CD4-positive, alpha-beta T cell (primary cell): ENCODE measurements at regions not wholly inside any gene's neighbourhood (a gene's known extent, or its start where the extent isn't known, plus 50 kb on each side); places are given as distances from the start of the nearest gene placed in this dataset.

Experiments
- ATAC-seq: fragments of 200-7000 bp; cut with Tn5 transposase; one replicate; pipeline ENCODE4 v1.10.0; 2022; ENCODE audit warnings: mild to moderate bottlenecking; ENCODE audit not compliant: poor library complexity
- CTCF ChIA-PET: fragments of 350-600 bp; sonication (Branson Sonifier 250); formaldehyde crosslinking; loops from one replicate; lab custom pipeline; 2021; ENCODE audit warnings: antibody characterized with exemption, inconsistent platforms; lab: Charles Lee
- POLR2A ChIA-PET: fragments of 350-600 bp; sonication (Branson Sonifier 250); formaldehyde crosslinking; loops from one replicate; lab custom pipeline; 2021; ENCODE audit warnings: antibody characterized with exemption, inconsistent platforms; lab: Charles Lee
- DNase-seq, 14 experiments: peaks; one replicate each; pipeline ENCODE4 v3.0.0-alpha.2; 2013 to 2020; ENCODE audit warnings: mixed read lengths in 2 of 14
- H3K27ac ChIP-seq, 2 donors: one replicate each; pipeline versions ENCODE4 v1.5.1 to v1.7.0; 2013; ENCODE audit warnings: low read length in 2 of 2, low read depth in 1 of 2, mild to moderate bottlenecking in 1 of 2
- H3K27me3 ChIP-seq, 2 experiments: 1 replicate in 1 of 2; 2 replicates in 1 of 2; pipeline versions ENCODE4 v1.6.1 to v1.7.0; 2013; ENCODE audit warnings: low read length in 2 of 2, control low read depth in 1 of 2, mild to moderate bottlenecking in 1 of 2, moderate library complexity in 1 of 2; ENCODE audit not compliant: insufficient read depth in 2 of 2, control insufficient read depth in 1 of 2
- H3K36me3 ChIP-seq: one replicate; pipeline ENCODE4 v1.6.1; 2013; ENCODE audit warnings: low read length, control low read depth; ENCODE audit not compliant: insufficient read depth
- H3K4me1 ChIP-seq: one replicate; pipeline ENCODE4 v1.6.1; 2013; ENCODE audit warnings: low read length, control low read depth; ENCODE audit not compliant: insufficient read depth
- H3K4me3 ChIP-seq: one replicate; pipeline ENCODE4 v1.5.1; 2013; ENCODE audit warnings: mild to moderate bottlenecking, low read length, moderate library complexity
- H3K9me3 ChIP-seq, 2 experiments: 1 replicate in 1 of 2; 2 replicates in 1 of 2; pipeline versions ENCODE4 v1.6.1 to v1.7.0; 2013; ENCODE audit warnings: low read length in 2 of 2, mild to moderate bottlenecking in 2 of 2, control low read depth in 1 of 2, moderate library complexity in 1 of 2; ENCODE audit not compliant: control insufficient read depth in 1 of 2, insufficient read depth in 1 of 2
- H3K27ac Mint-ChIP-seq: one replicate; pipeline ENCODE4 v1.8.0; 2020; ENCODE audit warnings: mixed read lengths
- H3K27me3 Mint-ChIP-seq: one replicate; pipeline ENCODE4 v1.8.0; 2021; ENCODE audit warnings: mixed read lengths
- H3K36me3 Mint-ChIP-seq: one replicate; pipeline ENCODE4 v1.8.0; 2021; ENCODE audit warnings: low read depth, mixed read lengths
- H3K4me1 Mint-ChIP-seq: one replicate; pipeline ENCODE4 v1.8.0; 2021; ENCODE audit warnings: low read depth, mixed read lengths
- H3K4me3 Mint-ChIP-seq: one replicate; pipeline ENCODE4 v1.8.0; 2020; ENCODE audit warnings: mild to moderate bottlenecking, mixed read lengths
- H3K9me3 Mint-ChIP-seq: one replicate; pipeline ENCODE4 v1.8.0; 2020; ENCODE audit warnings: mixed read lengths
- CTCF ChIP-seq: fragments of 200-600 bp; IDR thresholded peaks from one replicate; pipeline ENCODE4 v1.8.0; 2022; ENCODE audit warnings: antibody characterized with exemption, mild to moderate bottlenecking
- intact Hi-C, 2 experiments: fragments of 100-400 bp; cut with DNase I in 1 of 2; cut with micrococcal nuclease in 1 of 2; formaldehyde crosslinking; loops; one replicate each; pipeline versions ENCODE4 v1.15.1 to v1.9.0; 2023 to 2025; cut with DNase I, micrococcal nuclease

- intact Hi-C loops, result no loop called here
- H3K27ac ChIP-seq, result no peak overlapping the region
- TF ChIP-seq CTCF, result no peak
- H3K4me3 ChIP-seq, result no peak overlapping the region
- Mint-ChIP-seq H3K27me3 (peaks cover 9% of the 10 kb centered on the region), H3K9me3 (peaks cover under 1% of the 10 kb centered on the region), H3K4me3 (no peak overlapping the region), H3K4me1 (no peaks in the 10 kb centered on the region), H3K36me3 (no peaks in the 10 kb centered on the region), H3K27ac (no peak overlapping the region)
- POLR2A ChIA-PET, result no interaction called here
- CTCF ChIA-PET, result no interaction called here
- no peak for DNase-seq
- H3K4me1 ChIP-seq, result no peaks in the 10 kb centered on the region
- peaks cover 0 to 4% of the 10 kb centered on the region in 2 experiments for H3K9me3 ChIP-seq
- ATAC-seq, result no peak
- no peaks in the 10 kb centered on the region for H3K36me3 ChIP-seq
- H3K27me3 ChIP-seq, result no peaks in the 10 kb centered on the region
These were observed 156.8 kb downstream of the CYP26B1 start for GRCh38 chr2:71990826-71991225.

- Mint-ChIP-seq H3K27me3 (peaks cover 9% of the 10 kb centered on the region), H3K27ac (no peak overlapping the region), H3K4me1 (no peaks in the 10 kb centered on the region), H3K4me3 (no peak overlapping the region), H3K36me3 (no peaks in the 10 kb centered on the region), H3K9me3 (peaks cover 3% of the 10 kb centered on the region)
- peaks cover 0 to 4% of the 10 kb centered on the region in 2 experiments for H3K9me3 ChIP-seq
- no peak overlapping the region for H3K4me3 ChIP-seq
- intact Hi-C loops, result no loop called here
- H3K4me1 ChIP-seq, result no peaks in the 10 kb centered on the region
- CTCF ChIA-PET, result no interaction called here
- H3K27ac ChIP-seq, result no peak overlapping the region
- no peaks in the 10 kb centered on the region for H3K27me3 ChIP-seq
- H3K36me3 ChIP-seq, result no peaks in the 10 kb centered on the region
- no peak for TF ChIP-seq CTCF
- ATAC-seq, result no peak
- no peak for DNase-seq
- POLR2A ChIA-PET, result no interaction called here
These were observed 157.5 kb downstream of the CYP26B1 start for GRCh38 chr2:71990122-71990521.

DNA sequence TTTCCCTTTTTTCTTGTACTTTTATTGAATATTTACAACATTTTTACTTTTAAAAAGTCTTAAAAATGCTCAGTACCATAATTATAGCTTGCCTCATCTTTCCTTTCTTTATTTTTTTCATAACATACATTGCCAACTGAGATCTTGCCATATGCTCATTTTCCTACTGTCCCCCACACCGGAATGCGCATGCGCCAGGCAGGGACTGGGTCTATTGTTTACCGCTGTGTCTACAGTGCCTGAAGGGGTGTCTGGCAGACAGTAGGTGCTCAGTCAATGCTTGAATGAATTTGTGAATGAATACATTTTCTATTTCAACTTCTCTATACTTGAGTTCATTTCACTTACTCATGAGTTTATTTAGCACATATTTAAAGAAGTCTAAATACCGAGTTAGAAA is 158.0 kb downstream of the CYP26B1 start:
- Histone ChIP-seq H3K27ac (no peak overlapping the region), H3K27me3 (no peaks in the 10 kb centered on the region), H3K4me3 (no peak overlapping the region), H3K4me1 (no peaks in the 10 kb centered on the region), H3K9me3 (peaks cover 0 to 4% of the 10 kb centered on the region in 2 experiments), H3K36me3 (no peaks in the 10 kb centered on the region)
- Mint-ChIP-seq H3K27ac (no peak overlapping the region), H3K4me3 (no peak overlapping the region), H3K9me3 (peaks cover 3% of the 10 kb centered on the region), H3K4me1 (no peaks in the 10 kb centered on the region), H3K36me3 (no peaks in the 10 kb centered on the region), H3K27me3 (peaks cover 9% of the 10 kb centered on the region)
- no peak for DNase-seq
- ATAC-seq, result no peak
- POLR2A ChIA-PET, result no interaction called here
- no peak for TF ChIP-seq CTCF
- intact Hi-C loops, result no loop called here
- CTCF ChIA-PET, result no interaction called here
